ENCODE measurements at regions not wholly inside any gene's neighbourhood (a gene's known extent, or its start where the extent isn't known, plus 50 kb on each side); places are given as distances from the start of the nearest gene placed in this dataset.

DNA sequence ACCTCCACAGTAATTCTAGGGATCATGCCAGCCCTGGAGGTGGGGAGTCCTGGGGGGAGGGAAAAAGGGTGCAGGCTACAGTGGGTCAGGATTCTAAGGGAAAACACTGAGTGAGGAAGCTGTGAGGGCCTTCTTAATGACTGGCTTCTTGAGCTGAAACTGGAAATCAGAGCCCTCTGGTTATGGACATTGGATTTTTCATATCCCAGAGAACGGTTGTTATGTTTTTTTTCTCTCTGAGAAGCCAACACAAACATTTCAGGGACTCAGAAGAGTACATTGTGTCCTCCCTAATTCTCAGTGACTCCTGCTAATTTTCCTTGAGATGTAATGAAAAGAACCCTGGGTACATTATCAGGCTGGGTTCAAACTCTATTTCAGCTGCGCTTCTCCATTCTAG, 162.4 kb upstream of the PRDX4 start:
- TF ChIP-seq POLR2A (IDR thresholded peaks at IDR 0.05; ENCODE audit: low read depth, low read length) (no peak), GABPA (IDR thresholded peaks at IDR 0.05; ENCODE audit: low read depth) (no peak), ZSCAN29 (IDR thresholded peaks at IDR 0.05) (no peak), YY1 (IDR thresholded peaks at IDR 0.05; ENCODE audit: low read depth, low read length) (no peak), NR2C1 (IDR thresholded peaks at IDR 0.05) (no peak), TCF12 (IDR thresholded peaks at IDR 0.05; ENCODE audit: low read depth, low read length) (no peak), SP1 (IDR thresholded peaks at IDR 0.05; ENCODE audit: low read depth, low read length) (no peak), SMAD1 (IDR thresholded peaks at IDR 0.05; ENCODE audit: low read depth, partially characterized antibody) (no peak)
- TF ChIP-seq, protein P1, sequence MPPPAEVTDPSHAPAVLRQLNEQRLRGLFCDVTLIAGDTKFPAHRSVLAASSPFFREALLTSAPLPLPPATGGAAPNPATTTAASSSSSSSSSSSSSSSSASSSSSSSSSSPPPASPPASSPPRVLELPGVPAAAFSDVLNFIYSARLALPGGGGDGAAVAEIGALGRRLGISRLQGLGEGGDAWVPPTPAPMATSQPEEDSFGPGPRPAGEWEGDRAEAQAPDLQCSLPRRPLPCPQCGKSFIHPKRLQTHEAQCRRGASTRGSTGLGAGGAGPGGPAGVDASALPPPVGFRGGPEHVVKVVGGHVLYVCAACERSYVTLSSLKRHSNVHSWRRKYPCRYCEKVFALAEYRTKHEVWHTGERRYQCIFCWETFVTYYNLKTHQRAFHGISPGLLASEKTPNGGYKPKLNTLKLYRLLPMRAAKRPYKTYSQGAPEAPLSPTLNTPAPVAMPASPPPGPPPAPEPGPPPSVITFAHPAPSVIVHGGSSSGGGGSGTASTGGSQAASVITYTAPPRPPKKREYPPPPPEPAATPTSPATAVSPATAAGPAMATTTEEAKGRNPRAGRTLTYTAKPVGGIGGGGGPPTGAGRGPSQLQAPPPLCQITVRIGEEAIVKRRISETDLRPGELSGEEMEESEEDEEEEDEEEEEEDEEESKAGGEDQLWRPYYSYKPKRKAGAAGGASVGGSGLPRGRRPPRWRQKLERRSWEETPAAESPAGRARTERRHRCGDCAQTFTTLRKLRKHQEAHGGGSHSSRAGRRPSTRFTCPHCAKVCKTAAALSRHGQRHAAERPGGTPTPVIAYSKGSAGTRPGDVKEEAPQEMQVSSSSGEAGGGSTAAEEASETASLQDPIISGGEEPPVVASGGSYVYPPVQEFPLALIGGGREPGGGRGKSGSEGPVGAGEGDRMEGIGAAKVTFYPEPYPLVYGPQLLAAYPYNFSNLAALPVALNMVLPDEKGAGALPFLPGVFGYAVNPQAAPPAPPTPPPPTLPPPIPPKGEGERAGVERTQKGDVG (CRISPR knock-in tag; IDR thresholded peaks at IDR 0.05): no peak
- TF ChIP-seq, protein P2, sequence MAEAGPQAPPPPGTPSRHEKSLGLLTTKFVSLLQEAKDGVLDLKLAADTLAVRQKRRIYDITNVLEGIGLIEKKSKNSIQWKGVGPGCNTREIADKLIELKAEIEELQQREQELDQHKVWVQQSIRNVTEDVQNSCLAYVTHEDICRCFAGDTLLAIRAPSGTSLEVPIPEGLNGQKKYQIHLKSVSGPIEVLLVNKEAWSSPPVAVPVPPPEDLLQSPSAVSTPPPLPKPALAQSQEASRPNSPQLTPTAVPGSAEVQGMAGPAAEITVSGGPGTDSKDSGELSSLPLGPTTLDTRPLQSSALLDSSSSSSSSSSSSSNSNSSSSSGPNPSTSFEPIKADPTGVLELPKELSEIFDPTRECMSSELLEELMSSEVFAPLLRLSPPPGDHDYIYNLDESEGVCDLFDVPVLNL (IDR thresholded peaks at IDR 0.05; ENCODE audit: low read depth, low read length): no peak
- TF ChIP-seq, protein P3, sequence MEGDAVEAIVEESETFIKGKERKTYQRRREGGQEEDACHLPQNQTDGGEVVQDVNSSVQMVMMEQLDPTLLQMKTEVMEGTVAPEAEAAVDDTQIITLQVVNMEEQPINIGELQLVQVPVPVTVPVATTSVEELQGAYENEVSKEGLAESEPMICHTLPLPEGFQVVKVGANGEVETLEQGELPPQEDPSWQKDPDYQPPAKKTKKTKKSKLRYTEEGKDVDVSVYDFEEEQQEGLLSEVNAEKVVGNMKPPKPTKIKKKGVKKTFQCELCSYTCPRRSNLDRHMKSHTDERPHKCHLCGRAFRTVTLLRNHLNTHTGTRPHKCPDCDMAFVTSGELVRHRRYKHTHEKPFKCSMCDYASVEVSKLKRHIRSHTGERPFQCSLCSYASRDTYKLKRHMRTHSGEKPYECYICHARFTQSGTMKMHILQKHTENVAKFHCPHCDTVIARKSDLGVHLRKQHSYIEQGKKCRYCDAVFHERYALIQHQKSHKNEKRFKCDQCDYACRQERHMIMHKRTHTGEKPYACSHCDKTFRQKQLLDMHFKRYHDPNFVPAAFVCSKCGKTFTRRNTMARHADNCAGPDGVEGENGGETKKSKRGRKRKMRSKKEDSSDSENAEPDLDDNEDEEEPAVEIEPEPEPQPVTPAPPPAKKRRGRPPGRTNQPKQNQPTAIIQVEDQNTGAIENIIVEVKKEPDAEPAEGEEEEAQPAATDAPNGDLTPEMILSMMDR (IDR thresholded peaks at IDR 0.05 in 2 of 3, conservative IDR thresholded peaks at IDR 0.05 in 1 of 3; ENCODE audit: control insufficient read depth in 2 of 3, extremely low read depth in 1 of 3, insufficient read depth in 1 of 3, low read depth in 3 of 3, low read length in 3 of 3): no peak
